ENCODE measurements at regions not wholly inside any gene's neighbourhood (a gene's known extent, or its start where the extent isn't known, plus 50 kb on each side); places are given as distances from the start of the nearest gene placed in this dataset.

DNA sequence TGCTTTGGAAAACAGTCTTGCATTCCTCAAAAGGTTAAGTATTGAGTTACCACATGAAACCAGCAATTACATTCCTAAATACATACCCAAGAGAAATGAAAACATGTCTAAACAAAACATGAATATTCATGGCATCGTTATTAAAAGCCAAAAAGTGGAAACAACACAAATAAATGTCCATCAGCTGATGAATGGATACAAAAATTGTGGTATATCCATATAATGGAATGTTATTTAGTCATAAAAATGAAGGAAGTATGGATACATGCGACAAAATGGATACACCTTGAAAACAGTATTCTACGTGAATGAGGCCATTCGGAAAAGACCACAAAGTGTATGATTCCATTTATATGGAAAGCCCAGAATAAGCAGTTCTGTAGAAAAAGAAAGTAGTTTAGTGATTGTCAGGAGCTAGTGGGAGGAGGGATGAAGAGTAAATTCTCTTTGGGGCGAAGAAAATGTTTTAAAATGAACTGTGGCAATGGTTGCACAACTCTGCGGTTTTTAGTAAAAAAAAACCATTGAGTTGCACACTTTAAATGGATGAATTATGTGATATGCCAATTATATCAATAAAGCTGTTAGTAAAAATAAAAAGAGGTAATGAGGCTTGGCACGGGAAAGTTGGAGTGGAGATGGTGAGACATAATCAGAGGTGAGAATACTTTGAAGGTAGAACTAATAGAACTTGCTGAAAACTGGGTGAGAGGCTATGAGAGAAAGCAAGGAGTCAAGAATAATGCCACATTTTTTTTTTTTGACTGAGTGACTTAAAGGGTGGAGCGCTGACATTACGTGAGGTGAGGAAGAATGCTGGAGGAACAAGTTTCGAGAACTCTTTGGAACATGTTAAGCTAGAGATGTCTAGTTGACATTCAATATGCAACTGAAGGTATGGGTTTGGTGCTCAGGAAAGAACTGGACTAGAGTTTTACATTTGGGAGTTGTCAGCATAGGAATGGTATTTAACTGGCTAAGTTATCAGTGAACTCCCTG, 194.9 kb upstream of the ZNF608 start:
- no peak overlapping the region for H3K4me3 ChIP-seq (ENCODE audit: low read depth, poor library complexity, severe bottlenecking)
- TF ChIP-seq POLR2A (IDR thresholded peaks at IDR 0.05) (no peak), CTCF (IDR thresholded peaks at IDR 0.05) (no peak)
- no peak for DNase-seq (ENCODE audit: low spot score in 2 of 2)
- 69 to 74% methylated on average over 10 of the region's 10 CpGs for WGBS, 2 donors
- intact Hi-C loops (cut with DNase I; ENCODE audit: low total_unique reads): no loop called here

DNA sequence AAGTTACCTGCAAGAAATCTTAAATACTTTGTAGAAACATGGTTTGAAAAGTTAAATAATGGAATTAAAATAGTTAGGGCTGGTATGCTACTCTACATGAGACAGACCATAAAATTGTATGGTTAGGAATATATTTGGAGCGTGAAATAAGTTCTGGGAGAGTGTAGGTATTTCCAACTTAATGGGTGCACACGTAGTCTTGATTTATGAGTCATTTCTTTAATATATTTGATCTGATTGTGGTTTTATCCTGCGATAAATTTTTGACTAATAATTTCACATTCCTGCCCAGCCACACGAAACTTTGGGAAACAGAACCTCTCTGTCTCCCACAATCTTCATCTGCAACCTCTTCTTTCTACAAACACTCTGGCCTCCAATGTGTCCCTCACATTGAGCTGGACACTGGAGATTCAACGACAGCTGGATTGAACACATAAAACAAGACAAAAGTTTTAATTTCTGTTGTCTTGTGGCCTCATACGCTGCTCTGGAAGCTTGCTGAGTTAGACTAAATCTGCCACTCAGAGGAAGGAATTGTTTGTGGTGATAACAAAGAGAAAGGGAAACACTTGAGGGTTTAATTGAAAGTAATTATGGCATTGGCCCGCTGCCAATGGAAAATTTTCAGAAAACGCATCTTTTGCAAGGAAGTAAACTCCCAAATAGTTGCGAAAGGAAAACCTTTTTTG, 201.8 kb upstream of the ZNF608 start:
- 46 to 55% methylated on average over 9 of the region's 9 CpGs for WGBS, 2 donors
- intact Hi-C loops (cut with DNase I; ENCODE audit: low total_unique reads): loop anchor here (5.0 kb wide), 1 partner anchor 946 kb away; no protein-coding TSS in a partner anchor
- H3K4me3 ChIP-seq (ENCODE audit: low read depth, poor library complexity, severe bottlenecking): no peak overlapping the region
- peak in 1 of 2 donors; percentile 73 for DNase-seq (ENCODE audit: low spot score in 2 of 2)
- TF ChIP-seq POLR2A (IDR thresholded peaks at IDR 0.05) (no peak), CTCF (IDR thresholded peaks at IDR 0.05) (no peak)

DNA sequence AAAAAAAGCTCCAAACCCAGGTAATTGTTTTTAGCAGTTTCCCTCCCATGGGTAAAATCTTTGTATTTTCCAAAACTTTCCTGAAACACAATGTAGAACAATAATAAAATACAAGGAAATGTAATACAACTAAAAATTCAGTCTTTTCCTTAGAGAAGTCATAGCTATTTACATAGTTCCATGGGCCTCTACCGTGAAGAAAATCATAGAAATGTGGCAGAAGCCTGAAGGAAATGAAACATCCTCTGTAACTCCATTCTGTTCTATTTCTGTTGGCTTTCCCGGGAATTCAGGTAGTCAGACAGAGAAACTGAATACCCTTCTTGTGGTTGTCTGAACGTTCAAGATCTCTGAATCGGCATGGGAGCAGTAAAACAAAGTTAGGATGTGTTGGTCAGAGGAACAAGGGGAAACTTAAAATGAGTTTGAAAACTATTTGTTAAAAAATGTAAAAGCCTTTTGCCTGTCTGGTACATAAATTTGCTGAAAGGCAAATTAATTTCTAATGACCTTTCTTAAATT, 202.4 kb upstream of the ZNF608 start:
- no peak for TF ChIP-seq CTCF (IDR thresholded peaks at IDR 0.05)
- TF ChIP-seq POLR2A (IDR thresholded peaks at IDR 0.05): no peak
- 64% methylated on average over 4 of the region's 4 CpGs for WGBS, 2 donors
- no peak for DNase-seq (ENCODE audit: low spot score in 2 of 2)
- intact Hi-C loops (cut with DNase I; ENCODE audit: low total_unique reads): loop anchor here (5.0 kb wide), 1 partner anchor 947 kb away; no protein-coding TSS in a partner anchor
- H3K4me3 ChIP-seq (ENCODE audit: low read depth, poor library complexity, severe bottlenecking): no peak overlapping the region

DNA sequence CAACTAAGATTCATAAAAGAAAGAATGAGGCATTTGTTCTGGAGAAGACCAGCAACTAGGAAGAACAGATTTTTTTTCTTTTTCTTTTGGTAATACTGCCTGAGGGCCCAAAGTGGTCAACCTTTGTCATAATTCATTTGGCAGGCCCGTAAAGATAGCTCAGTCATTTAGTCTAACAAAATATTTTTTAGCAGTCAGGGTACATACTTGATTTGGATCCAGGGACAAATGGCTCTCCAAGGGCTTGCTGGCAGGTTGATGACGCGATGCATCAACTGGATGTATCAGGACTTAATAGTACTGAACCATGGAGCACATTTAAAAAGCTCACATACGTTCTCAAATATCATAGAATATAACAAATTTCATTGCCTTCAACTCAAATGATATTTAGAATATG, 203.4 kb upstream of the ZNF608 start:
- intact Hi-C loops (cut with DNase I; ENCODE audit: low total_unique reads): loop anchor here (5.0 kb wide), 1 partner anchor 948 kb away; no protein-coding TSS in a partner anchor
- DNase-seq (ENCODE audit: low spot score in 2 of 2): no peak
- TF ChIP-seq POLR2A (IDR thresholded peaks at IDR 0.05): no peak
- TF ChIP-seq CTCF (IDR thresholded peaks at IDR 0.05): no peak
- 70 to 81% methylated on average over 4 of the region's 4 CpGs for WGBS, 2 donors
- no peak overlapping the region for H3K4me3 ChIP-seq (ENCODE audit: low read depth, poor library complexity, severe bottlenecking)

- TF ChIP-seq POLR2A (IDR thresholded peaks at IDR 0.05) (no peak), CTCF (IDR thresholded peaks at IDR 0.05) (no peak)
- intact Hi-C loops (cut with DNase I; ENCODE audit: low total_unique reads): no loop called here
- 91 to 98% methylated on average over 3 of the region's 3 CpGs for WGBS, 2 donors
- H3K4me3 ChIP-seq (ENCODE audit: low read depth, poor library complexity, severe bottlenecking): no peak overlapping the region
- no peak for DNase-seq (ENCODE audit: low spot score in 2 of 2)
Measured at GRCh38 chr5:124951105-124951504, 204.7 kb upstream of the ZNF608 start.

Data from lower leg skin (tissue), 4 donors.